ENCODE measurements at regions not wholly inside any gene's neighbourhood (a gene's known extent, or its start where the extent isn't known, plus 50 kb on each side); places are given as distances from the start of the nearest gene placed in this dataset.

- TF ChIP-seq CTCF (IDR thresholded peaks at IDR 0.05): no peak
- TF ChIP-seq ZFX (IDR thresholded peaks at IDR 0.05; ENCODE audit: borderline replicate concordance): no peak
Observed at GRCh38 chr7:51617686-51618085, 301.1 kb upstream of the COBL start.

Data from 22Rv1 (cell line).